ENCODE measurements at regions not wholly inside any gene's neighbourhood (a gene's known extent, or its start where the extent isn't known, plus 50 kb on each side); places are given as distances from the start of the nearest gene placed in this dataset.
"Not testable (repeated sequence)": the region's sequence is repeated elsewhere in the genome, so short reads cannot be mapped to it uniquely, and the experiment has no call there.

DNA sequence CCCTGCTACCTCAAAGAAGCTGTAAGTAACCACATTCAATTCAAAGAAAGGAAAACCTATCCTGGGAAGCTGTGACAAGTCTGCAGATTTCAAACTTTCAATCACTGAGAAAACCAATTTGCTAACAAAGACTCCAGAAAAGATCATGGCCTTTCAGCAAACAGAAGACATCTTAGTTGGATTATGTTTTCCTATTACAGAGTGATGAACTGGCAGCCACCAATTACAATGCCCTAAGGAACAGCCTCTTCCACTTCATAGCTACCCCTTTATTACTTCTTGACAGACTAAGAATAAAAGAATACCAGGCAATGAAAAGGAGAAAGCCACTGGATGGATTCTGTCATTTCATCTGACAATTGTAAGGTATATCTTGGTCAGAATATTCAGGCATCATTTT is 128.2 kb upstream of the RASEF start:
- peaks cover 23% of the 10 kb centered on the region for H3K27me3 Mint-ChIP-seq (ENCODE audit: low read depth)
- no peak overlapping the region for H3K4me3 Mint-ChIP-seq (ENCODE audit: unreplicated experiment)
- H3K9me3 Mint-ChIP-seq (ENCODE audit: low read depth) = no peaks in the 10 kb centered on the region
- DNase-seq (ENCODE audit: low spot score) = no peak
- no peak overlapping the region for H3K27ac Mint-ChIP-seq (ENCODE audit: unreplicated experiment)
- H3K4me1 Mint-ChIP-seq (ENCODE audit: low read depth) = no peaks in the 10 kb centered on the region
- no peak for TF ChIP-seq CTCF (IDR thresholded peaks at IDR 0.05)
- no peaks in the 10 kb centered on the region for H3K36me3 Mint-ChIP-seq (ENCODE audit: low read depth)

DNA sequence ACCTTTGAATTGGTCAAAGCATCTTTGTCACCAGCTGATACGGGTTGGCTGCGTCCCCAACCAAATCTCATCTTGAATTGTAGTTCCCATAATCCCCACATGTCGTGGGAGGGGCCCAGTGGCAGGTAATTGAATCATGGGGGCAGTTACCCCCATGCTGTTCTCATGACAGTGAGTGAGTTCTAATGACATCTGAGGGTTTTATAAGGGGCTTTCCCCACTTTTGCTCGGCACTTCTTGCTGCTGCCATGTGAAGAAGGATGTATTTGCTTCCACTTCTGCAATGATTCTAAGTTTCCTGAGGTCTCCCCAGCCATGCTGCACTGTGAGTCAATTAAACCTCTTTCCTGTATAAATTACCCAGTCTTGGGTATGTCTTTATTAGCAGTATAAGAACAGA is 126.1 kb upstream of the RASEF start:
- not testable (repeated sequence) for H3K4me3 Mint-ChIP-seq (ENCODE audit: unreplicated experiment); DNase-seq (ENCODE audit: low spot score); H3K4me1 Mint-ChIP-seq (ENCODE audit: low read depth); H3K9me3 Mint-ChIP-seq (ENCODE audit: low read depth); H3K27ac Mint-ChIP-seq (ENCODE audit: unreplicated experiment); H3K36me3 Mint-ChIP-seq (ENCODE audit: low read depth)
- peaks cover 28% of the 10 kb centered on the region for H3K27me3 Mint-ChIP-seq (ENCODE audit: low read depth)

GRCh38 chr9:83188277-83188676 is 125.3 kb upstream of the RASEF start:
- no peaks in the 10 kb centered on the region for H3K9me3 Mint-ChIP-seq (ENCODE audit: low read depth)
- no peak overlapping the region for H3K27ac Mint-ChIP-seq (ENCODE audit: unreplicated experiment)
- DNase-seq (ENCODE audit: low spot score) = no peak
- TF ChIP-seq CTCF (IDR thresholded peaks at IDR 0.05) = no peak
- H3K27me3 Mint-ChIP-seq (ENCODE audit: low read depth) = peaks cover 31% of the 10 kb centered on the region
- H3K4me3 Mint-ChIP-seq (ENCODE audit: unreplicated experiment) = no peak overlapping the region
- no peaks in the 10 kb centered on the region for H3K4me1 Mint-ChIP-seq (ENCODE audit: low read depth)
- H3K36me3 Mint-ChIP-seq (ENCODE audit: low read depth) = no peaks in the 10 kb centered on the region

- Mint-ChIP-seq H3K27ac (ENCODE audit: unreplicated experiment) (no peak overlapping the region), H3K9me3 (ENCODE audit: low read depth) (no peaks in the 10 kb centered on the region), H3K27me3 (ENCODE audit: low read depth) (peaks cover 36% of the 10 kb centered on the region), H3K36me3 (ENCODE audit: low read depth) (no peaks in the 10 kb centered on the region), H3K4me1 (ENCODE audit: low read depth) (no peaks in the 10 kb centered on the region), H3K4me3 (ENCODE audit: unreplicated experiment) (no peak overlapping the region)
- TF ChIP-seq CTCF (IDR thresholded peaks at IDR 0.05) = no peak
- no peak for DNase-seq (ENCODE audit: low spot score)
These were observed 123.3 kb upstream of the RASEF start for GRCh38 chr9:83186155-83186737.

- Mint-ChIP-seq H3K9me3 (ENCODE audit: low read depth) (no peaks in the 10 kb centered on the region), H3K27me3 (ENCODE audit: low read depth) (peaks cover 39% of the 10 kb centered on the region), H3K4me3 (ENCODE audit: unreplicated experiment) (no peak overlapping the region), H3K36me3 (ENCODE audit: low read depth) (no peaks in the 10 kb centered on the region), H3K4me1 (ENCODE audit: low read depth) (no peaks in the 10 kb centered on the region), H3K27ac (ENCODE audit: unreplicated experiment) (no peak overlapping the region)
- TF ChIP-seq CTCF (IDR thresholded peaks at IDR 0.05) = no peak
- DNase-seq (ENCODE audit: low spot score) = no peak
These were observed 122.7 kb upstream of the RASEF start for GRCh38 chr9:83185488-83186154.

GRCh38 chr9:83183621-83184020 is 120.7 kb upstream of the RASEF start:
- H3K27ac Mint-ChIP-seq (ENCODE audit: unreplicated experiment) = no peak overlapping the region
- H3K4me1 Mint-ChIP-seq (ENCODE audit: low read depth) = no peaks in the 10 kb centered on the region
- no peak for TF ChIP-seq CTCF (IDR thresholded peaks at IDR 0.05)
- no peaks in the 10 kb centered on the region for H3K9me3 Mint-ChIP-seq (ENCODE audit: low read depth)
- H3K27me3 Mint-ChIP-seq (ENCODE audit: low read depth) = peaks cover 30% of the 10 kb centered on the region
- no peak overlapping the region for H3K4me3 Mint-ChIP-seq (ENCODE audit: unreplicated experiment)
- no peaks in the 10 kb centered on the region for H3K36me3 Mint-ChIP-seq (ENCODE audit: low read depth)
- DNase-seq (ENCODE audit: low spot score) = no peak

Data from chondrocyte (in vitro differentiated cells).